PFSK-1 (cell line): ENCODE measurements at regions not wholly inside any gene's neighbourhood (a gene's known extent, or its start where the extent isn't known, plus 50 kb on each side); places are given as distances from the start of the nearest gene placed in this dataset.

Source experiments
- POLR2AphosphoS5 ChIP-seq: IDR thresholded peaks from 2 replicates; pipeline ENCODE4 v1.6.1; 2012; ENCODE audit warnings: low read depth, mild to moderate bottlenecking, control low read depth, low read length, moderate library complexity
- TAF1 ChIP-seq: IDR thresholded peaks from 2 replicates; pipeline ENCODE4 v1.6.1; 2012; ENCODE audit warnings: low read length, control low read depth, borderline replicate concordance; ENCODE audit not compliant: insufficient read depth

GRCh38 chr11:127194521-127194920 is 194.0 kb upstream of the KIRREL3 start:
- TF ChIP-seq TAF1 = no peak
- no peak for TF ChIP-seq POLR2AphosphoS5
